B cell (primary cell): ENCODE measurements at regions not wholly inside any gene's neighbourhood (a gene's known extent, or its start where the extent isn't known, plus 50 kb on each side); places are given as distances from the start of the nearest gene placed in this dataset.

ENCODE experiments used
- EZH2 ChIP-seq: IDR thresholded peaks from 2 replicates; pipeline ENCODE4 v1.6.1; 2012; ENCODE audit warnings: borderline replicate concordance, low read depth, mild to moderate bottlenecking, moderate library complexity, low read length; ENCODE audit not compliant: insufficient read depth, poor library complexity, severe bottlenecking
- TF ChIP-seq, protein P1 (sequence below): fragments of 200-600 bp; IDR thresholded peaks from one replicate; pipeline ENCODE4 v1.8.0; 2022; ENCODE audit warnings: antibody characterized with exemption, mild to moderate bottlenecking

GRCh38 chr18:22704586-22704918, 228.6 kb upstream of the RBBP8 start:
- TF ChIP-seq, protein P1, sequence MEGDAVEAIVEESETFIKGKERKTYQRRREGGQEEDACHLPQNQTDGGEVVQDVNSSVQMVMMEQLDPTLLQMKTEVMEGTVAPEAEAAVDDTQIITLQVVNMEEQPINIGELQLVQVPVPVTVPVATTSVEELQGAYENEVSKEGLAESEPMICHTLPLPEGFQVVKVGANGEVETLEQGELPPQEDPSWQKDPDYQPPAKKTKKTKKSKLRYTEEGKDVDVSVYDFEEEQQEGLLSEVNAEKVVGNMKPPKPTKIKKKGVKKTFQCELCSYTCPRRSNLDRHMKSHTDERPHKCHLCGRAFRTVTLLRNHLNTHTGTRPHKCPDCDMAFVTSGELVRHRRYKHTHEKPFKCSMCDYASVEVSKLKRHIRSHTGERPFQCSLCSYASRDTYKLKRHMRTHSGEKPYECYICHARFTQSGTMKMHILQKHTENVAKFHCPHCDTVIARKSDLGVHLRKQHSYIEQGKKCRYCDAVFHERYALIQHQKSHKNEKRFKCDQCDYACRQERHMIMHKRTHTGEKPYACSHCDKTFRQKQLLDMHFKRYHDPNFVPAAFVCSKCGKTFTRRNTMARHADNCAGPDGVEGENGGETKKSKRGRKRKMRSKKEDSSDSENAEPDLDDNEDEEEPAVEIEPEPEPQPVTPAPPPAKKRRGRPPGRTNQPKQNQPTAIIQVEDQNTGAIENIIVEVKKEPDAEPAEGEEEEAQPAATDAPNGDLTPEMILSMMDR, result peak; percentile 59
- no peak for TF ChIP-seq EZH2
